Mesothelial cell of epicardium (in vitro differentiated cells): ENCODE measurements at regions not wholly inside any gene's neighbourhood (a gene's known extent, or its start where the extent isn't known, plus 50 kb on each side); places are given as distances from the start of the nearest gene placed in this dataset.

Experiments used
- DNase-seq, 2 experiments: peaks; one replicate each; pipeline ENCODE4 v3.0.0; 2021; ENCODE audit warnings: low spot score in 2 of 2; ENCODE audit not compliant: unreplicated experiment in 2 of 2
- H3K27ac Mint-ChIP-seq: 2 replicates; pipeline ENCODE4 v1.8.0; 2021; ENCODE audit warnings: mixed read lengths
- H3K27me3 Mint-ChIP-seq: 2 replicates; pipeline ENCODE4 v1.8.0; 2021; ENCODE audit warnings: low read depth, mixed read lengths
- H3K36me3 Mint-ChIP-seq: 2 replicates; pipeline ENCODE4 v1.8.0; 2021; ENCODE audit warnings: mixed read lengths
- H3K4me1 Mint-ChIP-seq: 2 replicates; pipeline ENCODE4 v1.8.0; 2021; ENCODE audit warnings: mixed read lengths
- H3K4me3 Mint-ChIP-seq: 2 replicates; pipeline ENCODE4 v1.8.0; 2021; ENCODE audit warnings: mild to moderate bottlenecking, moderate library complexity, mixed read lengths
- H3K9me3 Mint-ChIP-seq: 2 replicates; pipeline ENCODE4 v1.8.0; 2021; ENCODE audit warnings: mixed read lengths
- TF ChIP-seq, protein P1 (sequence below): fragments of 200-600 bp; sonication (generic); IDR thresholded peaks from one replicate; pipeline ENCODE4 v1.5.0; 2021; ENCODE audit warnings: antibody characterized with exemption; ENCODE audit not compliant: unreplicated experiment

- Mint-ChIP-seq H3K27me3 (no peaks in the 10 kb centered on the region), H3K36me3 (no peaks in the 10 kb centered on the region), H3K4me3 (no peak overlapping the region), H3K4me1 (peaks cover 40% of the 10 kb centered on the region), H3K27ac (no peak overlapping the region), H3K9me3 (no peaks in the 10 kb centered on the region)
- DNase-seq = no peak
- TF ChIP-seq, protein P1, sequence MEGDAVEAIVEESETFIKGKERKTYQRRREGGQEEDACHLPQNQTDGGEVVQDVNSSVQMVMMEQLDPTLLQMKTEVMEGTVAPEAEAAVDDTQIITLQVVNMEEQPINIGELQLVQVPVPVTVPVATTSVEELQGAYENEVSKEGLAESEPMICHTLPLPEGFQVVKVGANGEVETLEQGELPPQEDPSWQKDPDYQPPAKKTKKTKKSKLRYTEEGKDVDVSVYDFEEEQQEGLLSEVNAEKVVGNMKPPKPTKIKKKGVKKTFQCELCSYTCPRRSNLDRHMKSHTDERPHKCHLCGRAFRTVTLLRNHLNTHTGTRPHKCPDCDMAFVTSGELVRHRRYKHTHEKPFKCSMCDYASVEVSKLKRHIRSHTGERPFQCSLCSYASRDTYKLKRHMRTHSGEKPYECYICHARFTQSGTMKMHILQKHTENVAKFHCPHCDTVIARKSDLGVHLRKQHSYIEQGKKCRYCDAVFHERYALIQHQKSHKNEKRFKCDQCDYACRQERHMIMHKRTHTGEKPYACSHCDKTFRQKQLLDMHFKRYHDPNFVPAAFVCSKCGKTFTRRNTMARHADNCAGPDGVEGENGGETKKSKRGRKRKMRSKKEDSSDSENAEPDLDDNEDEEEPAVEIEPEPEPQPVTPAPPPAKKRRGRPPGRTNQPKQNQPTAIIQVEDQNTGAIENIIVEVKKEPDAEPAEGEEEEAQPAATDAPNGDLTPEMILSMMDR = no peak
These were observed 207.1 kb downstream of the LRRN1 start for GRCh38 chr3:4006288-4006687.

GRCh38 chr3:4008205-4008604, 209.0 kb downstream of the LRRN1 start:
- H3K36me3 Mint-ChIP-seq = no peaks in the 10 kb centered on the region
- TF ChIP-seq, protein P1 = no peak
- DNase-seq = no peak
- peaks cover 10% of the 10 kb centered on the region for H3K9me3 Mint-ChIP-seq
- H3K27me3 Mint-ChIP-seq = no peaks in the 10 kb centered on the region
- peaks cover 32% of the 10 kb centered on the region for H3K4me1 Mint-ChIP-seq
- peak overlapping the region; percentile 78 for H3K27ac Mint-ChIP-seq
- H3K4me3 Mint-ChIP-seq = no peak overlapping the region

GRCh38 chr3:4011166-4011565, 211.9 kb downstream of the LRRN1 start:
- Mint-ChIP-seq H3K27ac (peak overlapping the region; percentile 2), H3K27me3 (no peaks in the 10 kb centered on the region), H3K4me1 (peaks cover 41% of the 10 kb centered on the region), H3K36me3 (no peaks in the 10 kb centered on the region), H3K4me3 (no peak overlapping the region), H3K9me3 (peaks cover 17% of the 10 kb centered on the region)
- DNase-seq = no peak
- TF ChIP-seq, protein P1 = no peak

GRCh38 chr3:4015426-4015825, 216.2 kb downstream of the LRRN1 start:
- H3K27me3 Mint-ChIP-seq = no peaks in the 10 kb centered on the region
- H3K4me1 Mint-ChIP-seq = peaks cover 11% of the 10 kb centered on the region
- TF ChIP-seq, protein P1 = no peak
- H3K9me3 Mint-ChIP-seq = peaks cover 17% of the 10 kb centered on the region
- no peak overlapping the region for H3K4me3 Mint-ChIP-seq
- no peaks in the 10 kb centered on the region for H3K36me3 Mint-ChIP-seq
- no peak for DNase-seq
- H3K27ac Mint-ChIP-seq = no peak overlapping the region

GRCh38 chr3:4019501-4019900, 220.3 kb downstream of the LRRN1 start:
- H3K4me1 Mint-ChIP-seq = peaks cover 8% of the 10 kb centered on the region
- H3K27ac Mint-ChIP-seq = no peak overlapping the region
- TF ChIP-seq, protein P1 = no peak
- H3K36me3 Mint-ChIP-seq = no peaks in the 10 kb centered on the region
- H3K27me3 Mint-ChIP-seq = no peaks in the 10 kb centered on the region
- no peaks in the 10 kb centered on the region for H3K9me3 Mint-ChIP-seq
- DNase-seq = no peak
- H3K4me3 Mint-ChIP-seq = no peak overlapping the region

DNA sequence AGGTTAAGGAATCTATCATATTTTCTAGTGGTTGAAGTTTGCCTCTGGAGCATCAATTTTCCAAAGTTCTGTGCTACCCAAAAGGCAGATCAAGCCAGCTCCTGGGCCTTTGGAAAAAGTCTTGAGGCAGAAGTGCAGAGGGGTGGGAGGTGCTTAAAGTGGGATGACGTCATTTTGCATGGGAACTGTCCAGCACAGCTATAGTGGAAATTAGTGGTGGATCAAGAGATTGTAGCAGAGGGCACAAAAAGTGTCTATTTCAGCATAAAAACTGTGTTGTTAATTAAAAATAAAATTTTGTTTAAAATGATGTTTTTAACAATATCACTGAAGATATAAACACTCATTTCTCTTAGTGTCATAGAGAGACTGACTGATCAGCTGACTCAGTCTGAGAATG, 221.9 kb downstream of the LRRN1 start:
- TF ChIP-seq, protein P1 = no peak
- H3K4me3 Mint-ChIP-seq = no peak overlapping the region
- H3K27ac Mint-ChIP-seq = no peak overlapping the region
- H3K27me3 Mint-ChIP-seq = no peaks in the 10 kb centered on the region
- H3K9me3 Mint-ChIP-seq = no peaks in the 10 kb centered on the region
- no peaks in the 10 kb centered on the region for H3K36me3 Mint-ChIP-seq
- DNase-seq = no peak
- H3K4me1 Mint-ChIP-seq = no peaks in the 10 kb centered on the region
